ENCODE measurements at regions not wholly inside any gene's neighbourhood (a gene's known extent, or its start where the extent isn't known, plus 50 kb on each side); places are given as distances from the start of the nearest gene placed in this dataset.

DNA sequence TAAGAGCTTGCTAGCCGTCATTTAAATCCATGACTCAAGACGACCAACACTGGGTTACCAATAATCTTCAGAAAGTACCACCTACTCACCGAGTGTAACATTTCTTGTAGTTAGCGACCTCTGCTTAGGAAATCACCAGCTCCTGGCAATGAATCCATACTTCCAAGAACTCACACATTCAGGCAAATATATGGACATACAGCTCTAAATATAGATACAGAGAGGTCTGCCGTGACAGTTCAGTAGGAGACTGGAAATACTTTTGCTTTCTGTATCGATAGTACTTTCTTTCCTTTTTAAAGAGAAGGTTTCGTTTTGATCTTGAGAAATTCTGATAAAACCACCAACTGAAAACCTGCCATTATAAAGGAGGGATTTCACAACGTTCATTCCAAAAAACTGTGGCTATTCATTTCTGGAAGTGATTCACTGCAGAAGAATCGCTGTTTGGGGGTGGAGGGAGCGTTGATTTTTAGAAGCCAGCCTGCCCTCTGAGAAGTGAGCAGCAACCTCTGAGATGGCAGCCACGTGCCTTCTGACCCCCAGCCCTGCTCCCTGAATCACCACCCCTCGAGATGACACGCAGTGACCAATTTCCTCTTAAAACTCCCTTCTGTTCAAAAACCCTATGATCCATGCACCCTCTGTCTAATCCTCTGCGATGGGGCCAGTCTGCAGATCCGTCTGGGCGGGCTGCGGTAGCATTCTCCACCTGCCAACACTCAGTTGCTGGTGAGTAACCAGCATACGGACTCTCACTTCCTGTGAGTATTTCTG, 179.0 kb upstream of the KLF14 start:
- DNase-seq (peak; percentile 79), ATAC-seq (peak; percentile 86)

DNA sequence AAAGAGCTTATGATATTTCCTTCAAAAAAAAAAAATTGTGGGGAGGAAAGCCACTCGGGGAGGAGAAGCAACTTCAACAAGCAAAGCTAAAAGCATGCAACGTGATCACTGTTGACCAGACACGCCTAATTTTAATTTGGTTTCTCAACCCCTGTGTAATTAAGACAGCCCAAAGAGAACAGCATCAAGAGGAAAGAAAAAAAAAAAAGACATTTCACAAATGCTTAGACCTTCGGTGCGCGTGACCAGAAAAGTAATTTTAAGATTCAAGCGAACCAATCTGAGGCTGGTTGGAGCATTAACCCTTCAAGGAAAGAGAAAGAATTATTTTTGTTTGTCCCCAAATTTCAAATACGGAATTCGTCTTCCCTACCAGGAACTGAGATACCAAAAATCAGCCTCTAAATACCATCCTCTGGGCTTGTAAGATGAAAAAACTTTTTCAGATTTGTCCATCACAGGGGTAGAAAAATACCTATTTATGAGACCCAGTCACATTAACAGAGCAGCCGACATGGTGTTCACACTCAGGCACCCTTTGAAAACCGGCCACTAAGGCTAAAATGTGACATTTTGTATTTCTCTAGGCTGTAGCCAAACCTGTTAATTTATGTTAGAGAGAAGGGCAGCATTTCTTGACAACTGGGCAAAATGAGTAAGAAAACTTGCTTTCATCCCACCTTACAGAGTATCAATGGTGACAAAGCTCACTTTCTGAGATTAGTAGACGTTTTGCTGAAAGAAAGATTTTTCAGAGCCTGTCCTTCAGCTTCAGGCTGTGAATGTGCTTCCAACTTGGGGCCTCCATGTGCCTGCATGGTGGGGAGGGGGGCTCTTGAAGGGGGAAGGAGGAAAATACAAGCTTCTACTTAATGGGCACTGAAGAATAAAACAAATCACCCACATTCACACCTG, 179.9 kb upstream of the KLF14 start:
- ATAC-seq (no peak), DNase-seq (no peak)

DNA sequence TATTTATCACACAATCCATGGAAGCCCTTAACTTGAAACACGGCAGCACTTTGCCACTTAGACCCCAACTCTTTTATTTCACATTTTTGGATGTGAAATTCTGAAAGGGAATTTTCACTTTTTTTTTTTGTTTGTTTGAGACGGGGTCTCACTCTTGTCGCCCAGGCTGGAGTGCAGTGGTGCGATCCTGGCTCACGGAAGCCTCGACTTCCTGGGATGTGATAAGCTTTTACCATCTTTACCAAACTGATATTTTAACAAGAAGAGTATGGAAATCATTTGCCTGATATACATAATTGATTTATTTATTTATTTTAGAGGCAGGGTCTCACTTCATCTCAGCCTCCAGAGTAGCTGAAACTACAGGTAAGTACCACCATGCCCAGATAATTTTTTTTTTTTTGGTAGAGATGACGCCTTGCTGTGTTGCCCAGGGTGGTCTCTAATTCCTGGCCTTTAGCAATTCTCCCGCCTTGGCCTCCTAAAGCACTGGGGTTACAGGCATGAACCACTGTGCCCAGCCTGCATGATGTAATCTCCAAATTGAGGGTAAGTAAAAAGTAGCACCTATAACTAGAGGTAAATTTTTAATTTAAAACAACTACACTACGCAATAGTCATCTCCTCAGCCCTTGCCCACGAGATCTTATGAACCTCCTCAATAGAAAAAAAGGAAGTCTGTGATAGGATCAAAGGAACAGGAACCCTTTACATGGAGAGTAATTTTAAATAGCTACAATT, 180.7 kb upstream of the KLF14 start:
- ATAC-seq (no peak), DNase-seq (no peak)

GRCh38 chr7:130917669-130918128, 183.7 kb upstream of the KLF14 start:
- DNase-seq (no peak), ATAC-seq (peak; percentile 3)

DNA sequence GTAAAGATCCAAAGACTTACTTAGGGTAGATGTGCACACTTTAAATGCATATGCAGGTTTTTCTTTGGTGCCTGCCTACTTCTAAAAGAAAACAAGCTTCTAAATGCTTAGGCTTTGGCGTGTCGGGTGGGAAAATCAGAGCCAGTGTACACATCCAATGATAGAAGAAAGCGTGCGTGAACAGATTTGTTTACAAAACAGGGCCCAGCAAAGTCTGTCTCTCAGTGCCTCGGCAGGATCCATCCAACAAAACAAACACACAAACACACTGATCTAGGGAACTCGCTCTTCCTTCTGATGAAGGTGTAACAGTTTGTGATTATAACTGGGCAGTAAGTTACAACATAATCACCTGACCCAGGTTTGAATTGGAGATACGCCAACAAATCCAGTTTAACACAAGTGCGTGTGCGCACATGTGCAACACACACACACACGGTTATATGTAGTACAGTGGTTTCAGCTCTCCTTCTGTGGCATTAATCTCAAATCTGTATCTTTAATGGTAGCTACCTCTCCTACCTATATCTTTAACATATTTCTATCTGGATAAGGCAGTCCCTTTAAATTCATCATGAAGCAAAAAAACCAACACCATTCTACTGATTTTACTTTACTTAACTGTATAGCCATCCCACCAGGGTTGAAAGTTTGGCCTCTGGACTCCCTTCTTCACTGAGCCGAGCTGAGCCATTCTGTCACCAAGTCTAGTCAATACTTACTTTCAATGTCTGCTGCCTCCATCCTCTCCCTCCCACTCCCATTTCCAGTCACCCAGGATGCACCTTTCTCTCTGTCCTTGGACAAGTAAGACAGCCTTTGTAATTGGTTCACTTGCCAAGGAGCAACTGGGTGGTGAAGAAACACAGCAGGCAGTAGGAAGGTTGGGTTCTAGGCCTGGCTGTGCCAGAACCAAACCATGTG, 184.4 kb upstream of the KLF14 start:
- DNase-seq (no peak), ATAC-seq (peak; percentile 50)

DNA sequence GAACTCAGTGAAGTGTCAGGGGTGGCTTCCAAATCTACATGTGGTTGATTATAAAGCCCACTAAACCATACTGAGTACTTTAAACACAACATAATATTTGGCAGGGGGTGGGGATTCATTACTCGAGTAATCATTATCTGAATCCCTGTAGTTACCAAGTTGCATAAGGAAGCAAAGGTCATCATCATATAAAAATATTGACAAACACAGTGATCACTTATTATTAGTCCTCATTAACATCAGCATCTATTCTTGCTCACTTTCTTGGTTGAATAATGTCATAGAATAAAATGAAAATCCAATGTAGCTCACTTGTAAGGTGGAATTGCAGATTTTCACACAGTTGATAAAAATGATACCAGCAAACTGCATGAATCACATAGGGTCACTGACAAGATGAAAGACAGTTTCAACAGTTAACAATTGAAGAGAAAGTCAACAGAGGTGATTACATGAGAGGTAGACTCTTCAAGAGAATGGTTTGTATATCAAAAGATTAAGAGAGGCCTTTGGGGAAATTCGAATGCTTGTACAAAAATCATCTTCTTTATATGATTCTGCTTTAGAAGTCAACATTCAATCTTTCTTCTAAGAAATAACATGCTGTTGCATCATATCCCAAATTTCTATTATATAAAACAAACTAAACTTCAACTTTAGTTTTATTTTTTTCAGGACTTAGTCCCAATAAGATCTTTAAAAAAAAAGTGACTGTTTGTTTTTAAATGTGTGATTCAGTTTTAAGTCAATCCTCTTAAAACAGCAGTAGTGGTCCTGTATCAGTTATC, 185.5 kb upstream of the KLF14 start:
- ATAC-seq (no peak), DNase-seq (no peak)

DNA sequence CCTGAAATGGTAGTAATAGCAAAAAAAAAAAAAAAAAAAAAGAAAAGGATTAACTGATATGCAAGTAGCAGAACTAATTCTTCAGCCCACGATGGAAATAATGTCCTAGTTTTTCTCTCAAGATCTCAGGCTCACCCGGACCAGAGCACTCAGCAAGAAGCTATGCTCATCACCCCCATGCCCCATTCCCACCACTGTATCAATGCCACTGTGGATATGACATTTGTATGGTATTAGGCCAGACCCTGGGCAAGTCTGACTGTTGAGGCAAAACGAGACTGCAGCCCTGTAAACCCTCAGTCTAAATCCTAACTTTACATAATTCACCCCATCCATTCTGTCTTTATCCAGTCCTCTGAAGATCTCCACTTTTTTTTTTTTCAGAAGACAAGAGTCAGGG, 186.1 kb upstream of the KLF14 start:
- ATAC-seq (no peak), DNase-seq (no peak)

GRCh38 chr7:130921391-130922180, 187.6 kb upstream of the KLF14 start:
- DNase-seq (no peak), ATAC-seq (no peak)

GRCh38 chr7:130922206-130923112, 188.5 kb upstream of the KLF14 start:
- no peak for DNase-seq
- ATAC-seq = no peak

GRCh38 chr7:130923365-130923764, 189.4 kb upstream of the KLF14 start:
- DNase-seq = no peak
- no peak for ATAC-seq

GRCh38 chr7:130923930-130924329, 189.9 kb upstream of the KLF14 start:
- ATAC-seq = no peak
- DNase-seq = no peak

GRCh38 chr7:130925136-130925794, 191.3 kb upstream of the KLF14 start:
- peak; percentile 19 for ATAC-seq

DNA sequence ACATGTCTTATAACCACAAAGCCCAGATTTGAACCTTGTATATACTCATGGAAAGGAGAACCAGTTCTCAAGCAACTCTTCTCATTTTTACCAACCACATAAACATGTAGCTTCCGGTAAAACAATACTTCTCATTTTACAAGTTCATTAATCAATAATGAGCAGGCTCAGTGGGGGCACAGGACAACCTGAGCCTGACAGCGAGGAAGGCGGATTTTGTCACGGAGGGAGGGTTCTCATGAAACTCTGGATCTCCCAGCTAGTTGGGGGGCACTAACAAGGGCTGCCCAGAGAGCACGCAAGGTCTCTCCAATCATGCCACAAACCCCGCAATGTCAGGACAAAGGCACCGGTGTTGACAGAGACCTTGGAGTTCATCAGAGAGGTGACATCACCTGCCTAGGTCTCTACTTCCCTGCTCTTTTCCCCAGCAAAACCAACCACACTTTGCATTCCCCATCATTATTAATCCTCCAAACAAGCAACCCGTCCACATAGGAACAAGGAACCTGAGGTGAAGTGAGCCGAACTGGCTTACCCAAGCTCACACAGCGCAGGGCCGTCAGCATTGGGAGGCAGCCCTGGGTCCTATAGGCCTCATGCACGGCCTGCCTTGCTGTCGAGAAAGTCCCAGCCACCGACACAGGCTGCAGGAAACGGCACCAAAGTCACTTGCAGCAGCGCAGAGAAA, 192.1 kb upstream of the KLF14 start:
- DNase-seq = no peak
- peak; percentile 33 for ATAC-seq

More at GRCh38 chr7:130925136-130925794, 191.3 kb upstream of the KLF14 start:
- no peak for DNase-seq

GRCh38 chr7:130927062-130927461, 193.1 kb upstream of the KLF14 start:
- DNase-seq (no peak), ATAC-seq (peak; percentile 41)

DNA sequence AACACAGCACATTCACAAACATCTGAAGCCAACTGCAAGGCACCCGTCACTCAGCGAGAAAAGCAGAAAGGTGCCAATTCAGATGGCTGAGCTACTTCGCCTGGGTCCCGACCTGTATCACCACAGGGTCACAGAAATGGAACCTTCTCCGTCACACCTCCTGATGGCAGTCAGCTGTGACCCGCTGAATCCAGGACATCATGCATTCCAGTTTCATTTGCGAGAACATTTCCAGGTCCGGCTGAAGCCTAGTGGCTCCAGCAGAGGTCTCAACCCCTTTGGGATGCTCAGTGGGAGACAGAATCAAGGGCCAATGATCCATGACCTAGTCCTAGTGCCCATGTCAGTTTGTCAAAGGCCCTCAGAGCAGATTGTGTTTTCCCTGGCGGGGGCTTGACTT, 193.6 kb upstream of the KLF14 start:
- no peak for ATAC-seq

GRCh38 chr7:130929896-130930659, 196.1 kb upstream of the KLF14 start:
- ATAC-seq (no peak), DNase-seq (no peak)

More for the DNA sequence above, 193.6 kb upstream of the KLF14 start:
- no peak for DNase-seq

GRCh38 chr7:130930681-130931080, 196.7 kb upstream of the KLF14 start:
- ATAC-seq (no peak), DNase-seq (no peak)

Data from stimulated activated naive CD8-positive, alpha-beta T cell treated with anti-CD3 and anti-CD28 coated beads, Interleukin-15, Interleukin-2, amounts not matched to agents 100 U/mL and 50 U/mL, for 24 hours (primary cell).